Body of pancreas (tissue), 4 donors: ENCODE measurements at regions not wholly inside any gene's neighbourhood (a gene's known extent, or its start where the extent isn't known, plus 50 kb on each side); places are given as distances from the start of the nearest gene placed in this dataset.

Experiments used
- POLR2A ChIP-seq, 3 donors: fragments of 450-650 bp; IDR thresholded peaks; one replicate each; pipeline ENCODE4 v1.6.1; 2016; ENCODE audit warnings: antibody characterized with exemption in 3 of 3, mild to moderate bottlenecking in 2 of 3
- TF ChIP-seq, protein P1 (sequence below), 7 experiments: fragments of 450-650 bp in 4 of 7; fragments of 200-600 bp in 3 of 7; sonication (generic) in 3 of 7; IDR thresholded peaks; one replicate each; pipeline ENCODE4 v1.5.1; 2016 to 2019; ENCODE audit warnings: antibody characterized with exemption in 7 of 7

- TF ChIP-seq, protein P1, sequence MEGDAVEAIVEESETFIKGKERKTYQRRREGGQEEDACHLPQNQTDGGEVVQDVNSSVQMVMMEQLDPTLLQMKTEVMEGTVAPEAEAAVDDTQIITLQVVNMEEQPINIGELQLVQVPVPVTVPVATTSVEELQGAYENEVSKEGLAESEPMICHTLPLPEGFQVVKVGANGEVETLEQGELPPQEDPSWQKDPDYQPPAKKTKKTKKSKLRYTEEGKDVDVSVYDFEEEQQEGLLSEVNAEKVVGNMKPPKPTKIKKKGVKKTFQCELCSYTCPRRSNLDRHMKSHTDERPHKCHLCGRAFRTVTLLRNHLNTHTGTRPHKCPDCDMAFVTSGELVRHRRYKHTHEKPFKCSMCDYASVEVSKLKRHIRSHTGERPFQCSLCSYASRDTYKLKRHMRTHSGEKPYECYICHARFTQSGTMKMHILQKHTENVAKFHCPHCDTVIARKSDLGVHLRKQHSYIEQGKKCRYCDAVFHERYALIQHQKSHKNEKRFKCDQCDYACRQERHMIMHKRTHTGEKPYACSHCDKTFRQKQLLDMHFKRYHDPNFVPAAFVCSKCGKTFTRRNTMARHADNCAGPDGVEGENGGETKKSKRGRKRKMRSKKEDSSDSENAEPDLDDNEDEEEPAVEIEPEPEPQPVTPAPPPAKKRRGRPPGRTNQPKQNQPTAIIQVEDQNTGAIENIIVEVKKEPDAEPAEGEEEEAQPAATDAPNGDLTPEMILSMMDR (IDR thresholded peaks at IDR 0.05) = no peak
- no peak for TF ChIP-seq POLR2A (IDR thresholded peaks at IDR 0.05)
Observed at GRCh38 chr2:193690572-193690971, 1495.8 kb upstream of the TMEFF2 start.
